Endothelial cell of umbilical vein (primary cell): ENCODE measurements at regions not wholly inside any gene's neighbourhood (a gene's known extent, or its start where the extent isn't known, plus 50 kb on each side); places are given as distances from the start of the nearest gene placed in this dataset.

Experiments used
- BruUV-seq: library from RNA; stranded (reverse); fragments of 400-500 nt; replicated peaks from 2 replicates; lab custom pipeline; 2021; lab: Mats Ljungman, UMichigan
- CTCF ChIA-PET: fragments of 300-600, 350-600 bp; sonication (Branson Sonifier 250); formaldehyde crosslinking; loops from one replicate; lab custom pipeline; 2021; ENCODE audit warnings: antibody characterized with exemption, inconsistent platforms; lab: Charles Lee
- POLR2A ChIA-PET: fragments of 300-600, 350-600 bp; sonication (Branson Sonifier 250); formaldehyde crosslinking; loops from one replicate; lab custom pipeline; 2021; ENCODE audit warnings: antibody characterized with exemption, inconsistent platforms; lab: Charles Lee
- DNase-seq: peaks from one replicate; pipeline ENCODE4 v3.0.0-alpha.2; 2011; ENCODE audit warnings: low read depth, low spot score
- FAIRE-seq: peaks from 2 replicates; lab custom pipeline; 2011; peaks lifted over from hg19 to GRCh38; lab: Jason Lieb, UNC
- H2AFZ ChIP-seq: 2 replicates; pipeline ENCODE4 v1.6.0; 2012; ENCODE audit warnings: low read depth, low read length, control low read depth, inconsistent platforms
- H3K27ac ChIP-seq: 2 replicates; pipeline ENCODE4 v1.5.1; 2011; ENCODE audit warnings: low read depth, mild to moderate bottlenecking, control low read depth, low read length, moderate library complexity; ENCODE audit not compliant: insufficient read depth
- H3K27me3 ChIP-seq, 2 experiments: 2 replicates each; pipeline versions ENCODE4 v1.6.0 to v1.6.1; 2011; ENCODE audit warnings: low read length in 2 of 2, mixed read lengths in 1 of 2; ENCODE audit not compliant: control insufficient read depth in 2 of 2, insufficient read depth in 2 of 2
- H3K36me3 ChIP-seq, 2 experiments: 2 replicates in 1 of 2; 3 replicates in 1 of 2; pipeline ENCODE4 v1.5.1; 2011; ENCODE audit warnings: low read length in 2 of 2, mild to moderate bottlenecking in 1 of 2, moderate library complexity in 1 of 2; ENCODE audit not compliant: control insufficient read depth in 2 of 2, insufficient read depth in 2 of 2; ENCODE audit errors: extremely low read depth in 1 of 2
- H3K4me1 ChIP-seq: 3 replicates; pipeline ENCODE4 v1.5.1; 2011; ENCODE audit warnings: mild to moderate bottlenecking, low read length; ENCODE audit not compliant: control insufficient read depth, insufficient read depth; ENCODE audit errors: extremely low read depth
- H3K4me2 ChIP-seq: 2 replicates; pipeline ENCODE4 v1.6.1; 2011; ENCODE audit warnings: low read length, control low read depth, mixed read lengths; ENCODE audit not compliant: insufficient read depth
- H3K4me3 ChIP-seq, 3 experiments: fragments of 200-600 bp in 1 of 3; sonication (generic), shearing (Covaris generic) in 1 of 3; replicated peaks in 1 of 3; 2 replicates each; pipeline ENCODE4 v1.5.1; 2011 to 2016; ENCODE audit warnings: control low read depth in 3 of 3, low read length in 3 of 3, mild to moderate bottlenecking in 2 of 3, inconsistent platforms in 1 of 3, low read depth in 1 of 3, moderate library complexity in 1 of 3; ENCODE audit not compliant: insufficient read depth in 1 of 3
- H3K79me2 ChIP-seq: 2 replicates; pipeline ENCODE4 v1.6.0; 2012; ENCODE audit warnings: low read length, inconsistent platforms; ENCODE audit not compliant: control insufficient read depth, insufficient read depth
- H3K9ac ChIP-seq: replicated peaks from 2 replicates; pipeline ENCODE3; 2011; ENCODE audit warnings: low read length, control low read depth; ENCODE audit not compliant: insufficient read depth; ENCODE audit errors: extremely low read depth
- H3K9me1 ChIP-seq: replicated peaks from 3 replicates; pipeline ENCODE4 v1.6.0; 2011; ENCODE audit warnings: mild to moderate bottlenecking, low read length; ENCODE audit not compliant: control insufficient read depth, insufficient read depth; ENCODE audit errors: extremely low read depth
- H3K9me3 ChIP-seq: replicated peaks from 2 replicates; pipeline ENCODE4 v1.5.1; 2012; ENCODE audit warnings: low read length, inconsistent platforms; ENCODE audit not compliant: control insufficient read depth, insufficient read depth
- H4K20me1 ChIP-seq: replicated peaks from 2 replicates; pipeline ENCODE3; 2011; ENCODE audit warnings: mild to moderate bottlenecking, low read length; ENCODE audit not compliant: control insufficient read depth, insufficient read depth; ENCODE audit errors: extremely low read depth
- EZH2 ChIP-seq: IDR thresholded peaks from 2 replicates; pipeline ENCODE4 v1.6.1; 2012; ENCODE audit warnings: borderline replicate concordance, low read depth, mild to moderate bottlenecking, moderate library complexity, low read length, inconsistent platforms; ENCODE audit not compliant: severe bottlenecking
- FOS ChIP-seq: IDR thresholded peaks from 2 replicates; pipeline ENCODE4 v1.6.1; 2011; ENCODE audit warnings: mild to moderate bottlenecking, low read length, moderate library complexity, borderline replicate concordance; ENCODE audit not compliant: insufficient read depth
- GATA2 ChIP-seq: IDR thresholded peaks from 2 replicates; pipeline ENCODE4 v1.7.0; 2011; ENCODE audit warnings: low read depth, mild to moderate bottlenecking, moderate library complexity, mixed read lengths, low read length; ENCODE audit not compliant: insufficient read length, insufficient read depth
- JUN ChIP-seq: IDR thresholded peaks from 2 replicates; pipeline ENCODE4 v1.6.1; 2011; ENCODE audit warnings: borderline replicate concordance, low read depth; ENCODE audit not compliant: insufficient read length, insufficient read depth
- MYC ChIP-seq: IDR thresholded peaks from one replicate; pipeline ENCODE4 v1.6.1; 2011; ENCODE audit warnings: mild to moderate bottlenecking, low read depth, low read length
- POLR2A ChIP-seq: IDR thresholded peaks from 2 replicates; pipeline ENCODE4 v1.6.1; 2012; ENCODE audit warnings: low read depth, mild to moderate bottlenecking, control low read depth, low read length
- POLR2AphosphoS5 ChIP-seq: IDR thresholded peaks from 2 replicates; pipeline ENCODE4 v1.6.1; 2012; ENCODE audit warnings: low read depth, mild to moderate bottlenecking, control low read depth, low read length, moderate library complexity; ENCODE audit not compliant: insufficient read depth
- dilution Hi-C: fragments of 300-500 bp; cut with MboI; formaldehyde crosslinking; loops from one replicate; pipeline ENCODE4 v1.15.0; 2019; ENCODE audit warnings: low sequenced_read_pairs; ENCODE audit not compliant: extremely low pct_ligation_motif_present
- intact Hi-C: fragments of 100-400 bp; cut with micrococcal nuclease; formaldehyde crosslinking; loops from one replicate; pipeline ENCODE4 v1.10.0; 2022
- TF ChIP-seq, protein P1 (sequence below), 2 donors: IDR thresholded peaks; 1 replicate in 1 of 2; 2 replicates in 1 of 2; pipeline ENCODE4 v1.5.1; 2011; ENCODE audit warnings: low read length in 2 of 2, mild to moderate bottlenecking in 2 of 2, moderate library complexity in 2 of 2, control low read depth in 1 of 2, inconsistent platforms in 1 of 2, low read depth in 1 of 2; ENCODE audit not compliant: insufficient read depth in 1 of 2; ENCODE audit errors: extremely low read depth in 1 of 2
- TF ChIP-seq, protein P2 (sequence below): IDR thresholded peaks from 2 replicates; pipeline ENCODE4 v1.6.1; 2011; ENCODE audit not compliant: insufficient read depth, insufficient read length

DNA sequence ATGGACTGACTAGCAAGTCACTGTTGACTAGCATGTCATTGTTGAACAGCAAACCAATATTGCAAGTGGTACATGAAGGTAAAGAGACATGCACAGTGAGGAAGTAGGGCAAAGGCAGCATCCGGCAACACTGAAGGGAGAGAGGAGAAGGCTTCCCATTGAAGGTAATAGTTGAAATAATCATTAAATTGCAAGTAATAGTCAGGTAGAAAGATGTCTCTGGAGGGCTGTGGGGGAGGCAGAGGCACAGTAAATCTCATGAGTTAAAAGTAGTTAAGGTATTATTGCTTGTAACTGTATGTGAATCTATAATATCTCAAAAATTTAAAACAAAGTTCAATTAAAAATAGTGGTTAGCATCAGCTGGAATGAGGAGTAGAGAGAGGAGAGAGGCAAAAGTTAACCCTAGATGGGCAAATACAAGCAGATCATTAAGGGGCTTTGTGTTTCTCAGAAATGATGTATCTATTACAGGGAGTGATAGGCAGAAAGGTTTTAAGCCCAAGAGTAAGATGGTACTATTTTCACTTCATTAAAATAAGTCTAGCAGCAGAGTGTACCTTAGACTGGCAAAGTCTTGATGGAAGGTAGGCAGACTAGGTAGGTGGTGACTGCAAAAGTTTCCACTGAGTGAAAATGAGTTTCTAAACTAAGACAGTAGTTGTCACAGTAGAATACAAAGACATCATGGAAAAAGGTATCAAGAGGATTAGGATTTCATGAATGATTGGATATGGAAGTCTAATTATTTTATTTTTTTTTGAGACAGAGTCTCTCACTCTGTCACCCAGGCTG, 776.6 kb downstream of the RAB28 start:
- no peaks in the 10 kb centered on the region for H3K9me1 ChIP-seq
- FAIRE-seq: no peak
- no peak overlapping the region for H3K27ac ChIP-seq
- TF ChIP-seq GATA2 (no peak), EZH2 (no peak), POLR2AphosphoS5 (no peak), JUN (no peak), MYC (no peak), POLR2A (no peak), FOS (no peak)
- TF ChIP-seq, protein P1, sequence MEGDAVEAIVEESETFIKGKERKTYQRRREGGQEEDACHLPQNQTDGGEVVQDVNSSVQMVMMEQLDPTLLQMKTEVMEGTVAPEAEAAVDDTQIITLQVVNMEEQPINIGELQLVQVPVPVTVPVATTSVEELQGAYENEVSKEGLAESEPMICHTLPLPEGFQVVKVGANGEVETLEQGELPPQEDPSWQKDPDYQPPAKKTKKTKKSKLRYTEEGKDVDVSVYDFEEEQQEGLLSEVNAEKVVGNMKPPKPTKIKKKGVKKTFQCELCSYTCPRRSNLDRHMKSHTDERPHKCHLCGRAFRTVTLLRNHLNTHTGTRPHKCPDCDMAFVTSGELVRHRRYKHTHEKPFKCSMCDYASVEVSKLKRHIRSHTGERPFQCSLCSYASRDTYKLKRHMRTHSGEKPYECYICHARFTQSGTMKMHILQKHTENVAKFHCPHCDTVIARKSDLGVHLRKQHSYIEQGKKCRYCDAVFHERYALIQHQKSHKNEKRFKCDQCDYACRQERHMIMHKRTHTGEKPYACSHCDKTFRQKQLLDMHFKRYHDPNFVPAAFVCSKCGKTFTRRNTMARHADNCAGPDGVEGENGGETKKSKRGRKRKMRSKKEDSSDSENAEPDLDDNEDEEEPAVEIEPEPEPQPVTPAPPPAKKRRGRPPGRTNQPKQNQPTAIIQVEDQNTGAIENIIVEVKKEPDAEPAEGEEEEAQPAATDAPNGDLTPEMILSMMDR (IDR thresholded peaks at IDR 0.05; ENCODE audit: extremely low read depth in 1 of 2, insufficient read depth in 1 of 2, low read depth in 1 of 2, low read length in 2 of 2): no peak
- TF ChIP-seq, protein P2, sequence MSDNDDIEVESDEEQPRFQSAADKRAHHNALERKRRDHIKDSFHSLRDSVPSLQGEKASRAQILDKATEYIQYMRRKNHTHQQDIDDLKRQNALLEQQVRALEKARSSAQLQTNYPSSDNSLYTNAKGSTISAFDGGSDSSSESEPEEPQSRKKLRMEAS: no peak
- ChIA-PET CTCF (no interaction called here), POLR2A (no interaction called here)
- no peaks in the 10 kb centered on the region for H3K27me3 ChIP-seq
- H3K4me2 ChIP-seq: no peak overlapping the region
- no peaks in the 10 kb centered on the region for H3K9me3 ChIP-seq
- H3K36me3 ChIP-seq: no peaks in the 10 kb centered on the region
- dilution Hi-C loops (no loop called here), intact Hi-C loops (no loop called here)
- no peaks in the 10 kb centered on the region for H3K79me2 ChIP-seq
- no peaks in the 10 kb centered on the region for H3K4me1 ChIP-seq
- no peak overlapping the region for H3K9ac ChIP-seq
- no peak overlapping the region for H2AFZ ChIP-seq
- no peaks in the 10 kb centered on the region for H4K20me1 ChIP-seq
- no peak overlapping the region for H3K4me3 ChIP-seq
- no peak for DNase-seq
- BruUV-seq: no TSS peak
